B cell (primary cell): ENCODE measurements at regions not wholly inside any gene's neighbourhood (a gene's known extent, or its start where the extent isn't known, plus 50 kb on each side); places are given as distances from the start of the nearest gene placed in this dataset.
"Not testable (repeated sequence)": the region's sequence is repeated elsewhere in the genome, so short reads cannot be mapped to it uniquely, and the experiment has no call there.

Experiments used
- CTCF ChIP-seq: fragments of 200-600 bp; IDR thresholded peaks from one replicate; pipeline ENCODE4 v1.8.0; 2022; ENCODE audit warnings: antibody characterized with exemption, mild to moderate bottlenecking
- EZH2 ChIP-seq: IDR thresholded peaks from 2 replicates; pipeline ENCODE4 v1.6.1; 2012; ENCODE audit warnings: borderline replicate concordance, low read depth, mild to moderate bottlenecking, moderate library complexity, low read length; ENCODE audit not compliant: insufficient read depth, poor library complexity, severe bottlenecking

- not testable (repeated sequence) for TF ChIP-seq CTCF, EZH2
Observed at GRCh38 chr11:41544902-41545301, 85.5 kb upstream of the LRRC4C start.
